ENCODE measurements at regions not wholly inside any gene's neighbourhood (a gene's known extent, or its start where the extent isn't known, plus 50 kb on each side); places are given as distances from the start of the nearest gene placed in this dataset.
"Not testable (repeated sequence)": the region's sequence is repeated elsewhere in the genome, so short reads cannot be mapped to it uniquely, and the experiment has no call there.

DNA sequence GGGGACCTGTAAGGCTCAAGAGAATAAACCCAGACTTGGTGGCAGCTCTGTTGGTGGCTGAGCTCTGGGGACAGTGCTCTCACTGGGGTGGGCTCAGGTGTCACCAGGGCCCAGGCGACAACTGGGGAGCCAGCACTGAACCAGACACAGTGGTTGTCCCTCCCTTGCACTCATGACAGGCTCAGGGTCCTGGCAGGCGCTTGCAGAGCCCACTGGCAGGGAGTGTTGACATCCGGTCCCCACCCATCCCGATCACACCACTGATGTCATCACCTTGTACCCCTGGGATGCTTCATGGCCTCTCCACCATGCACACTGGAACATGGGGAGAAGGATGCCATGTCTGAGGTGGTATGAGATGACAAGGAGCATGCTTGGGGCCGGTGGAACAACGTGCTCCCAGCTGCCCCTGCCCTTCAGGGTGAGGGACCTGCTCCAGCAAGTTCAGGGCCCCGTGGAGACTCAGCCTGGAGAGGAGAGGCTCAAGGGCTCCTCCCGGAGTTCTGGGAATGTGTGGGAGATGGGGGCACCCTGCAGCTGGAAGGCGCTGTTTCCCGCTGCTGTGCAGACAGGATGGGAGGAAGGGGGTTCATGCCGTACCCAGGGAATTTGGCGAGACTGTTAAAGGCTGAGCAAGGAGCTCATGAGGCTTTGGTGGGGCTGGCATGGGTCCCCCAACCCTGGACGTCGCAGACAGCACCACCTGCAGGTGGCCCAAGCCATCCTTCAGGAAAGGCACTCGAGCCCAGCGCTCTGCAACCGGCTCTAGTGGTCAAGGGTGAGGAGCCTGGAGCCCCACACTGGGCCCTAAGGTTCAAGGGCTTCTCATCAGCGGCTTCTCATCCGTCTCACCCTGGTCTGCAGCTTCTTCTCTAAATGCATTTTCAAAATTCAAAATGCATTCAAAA is 141.1 kb upstream of the ZNF469 start:
- in situ Hi-C loops (cut with HindIII; ENCODE audit: low sequenced_read_pairs) = not testable (repeated sequence)

DNA sequence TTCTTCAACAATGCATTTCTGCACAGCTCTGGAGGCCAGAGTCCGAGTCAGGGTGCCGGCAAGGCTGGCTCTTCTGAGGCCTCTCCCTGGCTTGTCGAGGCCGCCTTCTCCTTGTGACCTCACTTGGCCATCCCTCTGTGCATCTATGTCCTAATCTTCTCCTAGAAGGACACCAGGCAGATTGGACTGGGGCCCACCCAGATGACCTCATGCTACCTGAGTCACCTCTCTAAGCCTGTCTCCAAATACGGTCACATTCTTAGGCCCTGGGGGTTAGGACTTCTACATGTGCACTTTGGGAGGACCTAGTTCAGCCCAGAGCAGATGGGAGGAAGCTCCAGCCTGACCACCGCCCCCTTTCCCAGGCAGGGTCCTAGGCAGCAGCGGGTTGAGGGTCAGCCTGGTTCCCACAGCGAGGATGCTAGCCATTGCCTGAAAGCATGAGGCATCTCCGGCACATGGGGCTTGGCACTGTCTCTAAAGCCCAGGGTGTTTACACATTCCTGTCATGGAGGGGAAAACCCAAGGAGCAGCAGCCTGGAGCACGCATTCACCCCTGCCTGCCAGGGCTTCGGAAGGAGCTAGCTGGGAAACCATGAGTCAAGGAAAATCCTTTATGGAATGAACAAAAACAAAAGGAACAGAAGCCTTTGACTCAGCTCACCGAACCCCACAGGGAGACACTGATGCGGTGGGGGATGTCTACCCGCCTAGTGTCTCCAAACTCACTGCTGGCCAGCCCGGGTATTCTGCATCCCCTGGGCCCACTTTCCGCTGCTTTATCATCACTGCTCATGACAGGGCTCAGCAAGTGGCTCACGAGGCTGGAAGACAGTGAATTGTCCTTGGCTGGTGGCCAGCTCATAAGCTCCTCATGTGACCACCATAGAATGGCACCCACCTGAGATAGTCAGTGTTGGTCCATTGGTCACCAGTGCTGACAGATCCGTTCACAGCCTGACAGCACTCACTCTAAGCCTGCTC is 140.2 kb upstream of the ZNF469 start:
- in situ Hi-C loops (cut with HindIII; ENCODE audit: low sequenced_read_pairs) = not testable (repeated sequence)

DNA sequence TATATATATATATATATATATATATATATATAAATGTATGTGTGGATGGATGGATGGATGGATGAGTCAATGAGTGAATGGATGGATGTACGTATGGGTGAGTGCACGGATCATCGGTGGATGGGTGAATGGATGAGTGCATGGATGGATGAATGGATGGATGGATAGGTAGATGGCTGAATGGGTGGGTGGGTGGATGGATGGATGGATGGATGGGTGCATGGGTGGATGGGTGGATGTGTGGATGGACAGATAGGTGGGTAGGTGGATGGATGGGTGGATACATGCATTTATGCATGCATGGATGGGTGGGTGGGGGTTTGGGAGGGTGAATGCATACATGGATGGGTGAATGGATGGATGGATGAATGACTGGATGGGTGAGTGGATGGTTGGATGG is 138.8 kb upstream of the ZNF469 start:
- in situ Hi-C loops (cut with HindIII; ENCODE audit: low sequenced_read_pairs) = not testable (repeated sequence)

DNA sequence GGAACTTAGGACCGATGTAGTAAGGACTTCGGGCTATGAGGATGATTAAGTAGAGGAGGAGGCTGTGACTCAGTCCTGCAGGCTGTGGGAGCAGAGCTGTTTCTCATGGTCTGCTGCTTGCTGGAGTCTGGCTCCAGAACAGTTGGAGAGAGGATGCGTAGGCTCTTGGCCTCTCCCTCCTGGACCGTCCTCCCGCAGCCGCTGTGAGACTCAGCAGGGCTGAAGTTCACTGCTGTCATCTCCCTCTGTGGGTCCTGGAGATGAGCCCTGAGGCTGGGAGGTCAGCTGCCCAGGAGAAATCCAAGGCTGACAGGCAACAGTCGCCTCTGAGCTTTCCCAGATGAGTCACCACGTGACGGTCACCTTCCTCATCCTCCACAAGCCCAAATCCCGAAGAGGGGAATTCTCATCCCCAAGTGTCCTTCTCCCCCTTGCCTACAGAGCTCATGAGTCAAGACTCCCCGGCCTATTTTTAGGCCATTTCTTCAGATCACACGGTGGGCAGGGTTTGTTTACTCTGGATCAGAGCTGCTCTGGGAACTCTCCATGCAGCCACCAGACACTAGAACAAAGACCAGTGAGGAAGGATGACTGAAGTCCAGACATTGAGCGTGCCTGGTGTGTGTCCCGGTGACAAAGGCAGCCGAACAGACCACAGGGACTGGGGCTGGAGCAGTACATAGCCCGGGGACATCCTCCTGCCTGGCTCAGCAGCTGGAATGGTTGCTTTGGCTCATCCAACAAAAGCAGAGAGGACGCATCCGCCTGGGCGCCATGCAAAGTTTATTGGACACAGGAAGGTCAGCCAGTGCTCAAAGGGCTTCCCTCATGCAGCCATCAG is 137.3 kb upstream of the ZNF469 start:
- in situ Hi-C loops (cut with HindIII; ENCODE audit: low sequenced_read_pairs) = not testable (repeated sequence)

DNA sequence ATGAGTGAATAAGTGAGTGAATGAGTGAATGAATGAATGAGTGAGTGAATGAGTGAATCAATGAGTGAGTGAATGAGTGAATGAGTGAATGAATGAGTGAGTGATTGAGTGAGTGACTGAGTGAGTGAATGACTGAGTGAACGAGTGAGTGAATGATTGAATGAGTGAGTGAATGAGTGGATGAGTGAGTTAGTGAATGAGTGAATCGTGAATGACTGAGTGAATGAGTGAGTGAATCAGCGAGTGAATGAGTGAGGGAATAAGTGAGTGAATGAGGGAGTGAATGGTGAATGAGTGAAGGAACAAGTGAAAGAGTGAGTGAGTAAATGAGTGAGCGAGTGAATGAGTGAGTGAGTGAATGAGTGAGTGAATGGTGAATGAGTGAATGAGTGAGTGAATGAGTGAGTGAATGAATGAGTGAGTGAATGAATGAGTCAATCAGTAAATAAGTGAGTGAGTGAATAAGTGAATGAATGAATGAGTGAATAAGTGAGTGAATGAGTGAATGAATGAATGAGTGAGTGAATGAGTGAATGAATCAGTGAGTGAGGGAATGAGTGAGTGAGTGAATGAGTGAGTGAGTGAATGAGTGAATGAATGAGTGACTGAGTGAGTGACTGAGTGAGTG is 135.7 kb upstream of the ZNF469 start:
- in situ Hi-C loops (cut with HindIII; ENCODE audit: low sequenced_read_pairs) = not testable (repeated sequence)

DNA sequence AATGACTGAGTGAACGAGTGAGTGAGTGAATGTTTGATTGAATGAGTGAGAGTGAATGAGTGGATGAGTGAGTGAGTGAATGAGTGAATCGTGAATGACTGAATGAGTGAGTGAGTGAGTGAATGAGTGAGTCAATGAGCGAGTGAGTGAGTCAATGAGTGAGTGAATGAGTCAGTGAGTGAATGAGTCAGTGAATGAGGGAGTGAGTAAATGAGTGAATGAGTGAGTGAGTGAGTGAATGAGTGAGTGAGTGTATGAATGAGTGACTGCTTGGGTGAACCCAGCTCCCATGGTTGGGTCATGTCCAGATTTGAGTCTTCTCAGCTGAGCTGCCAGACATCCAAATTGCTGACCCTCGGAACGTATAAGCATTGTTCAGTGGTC is 135.2 kb upstream of the ZNF469 start:
- in situ Hi-C loops (cut with HindIII; ENCODE audit: low sequenced_read_pairs) = not testable (repeated sequence)

DNA sequence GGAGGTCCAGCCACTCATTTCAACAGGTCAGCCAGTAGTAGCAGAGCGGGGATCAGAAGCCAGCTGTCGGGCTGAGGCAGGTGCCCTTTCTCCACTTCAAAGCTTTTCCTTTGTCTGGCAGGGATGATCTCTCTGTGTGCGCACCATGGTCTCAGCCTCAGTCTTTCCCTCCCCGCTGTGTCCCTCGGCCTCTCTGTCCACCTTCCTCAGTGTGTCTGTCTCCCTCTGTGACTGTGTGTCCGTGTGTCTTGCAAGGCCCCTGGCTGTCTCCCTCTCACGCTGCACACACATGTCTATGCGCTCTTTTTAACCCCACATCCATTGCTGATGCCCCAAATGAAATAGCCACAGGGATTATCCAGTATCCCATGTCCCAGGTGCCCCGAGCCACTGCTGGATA is 134.0 kb upstream of the ZNF469 start:
- in situ Hi-C loops (cut with HindIII; ENCODE audit: low sequenced_read_pairs) = not testable (repeated sequence)

DNA sequence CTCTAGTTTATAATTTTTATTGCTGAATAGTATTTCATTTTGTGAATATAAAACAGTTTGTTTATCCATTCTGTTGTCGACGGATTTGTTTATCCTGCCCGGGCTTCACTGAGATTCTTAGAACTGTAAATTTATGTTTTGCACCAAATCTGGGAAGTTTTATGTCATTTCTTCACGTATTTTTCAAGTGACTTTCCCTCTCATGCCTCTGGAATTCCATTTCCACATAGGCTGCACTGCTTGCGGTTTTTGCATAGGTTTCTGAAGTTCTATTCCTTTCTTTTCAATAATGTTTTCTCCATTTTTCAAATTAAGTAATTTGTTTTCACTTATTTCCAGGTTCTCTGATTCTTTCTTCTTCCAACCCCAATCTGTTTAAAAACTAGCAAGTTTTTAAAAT is 132.4 kb upstream of the ZNF469 start:
- in situ Hi-C loops (cut with HindIII; ENCODE audit: low sequenced_read_pairs) = not testable (repeated sequence)

DNA sequence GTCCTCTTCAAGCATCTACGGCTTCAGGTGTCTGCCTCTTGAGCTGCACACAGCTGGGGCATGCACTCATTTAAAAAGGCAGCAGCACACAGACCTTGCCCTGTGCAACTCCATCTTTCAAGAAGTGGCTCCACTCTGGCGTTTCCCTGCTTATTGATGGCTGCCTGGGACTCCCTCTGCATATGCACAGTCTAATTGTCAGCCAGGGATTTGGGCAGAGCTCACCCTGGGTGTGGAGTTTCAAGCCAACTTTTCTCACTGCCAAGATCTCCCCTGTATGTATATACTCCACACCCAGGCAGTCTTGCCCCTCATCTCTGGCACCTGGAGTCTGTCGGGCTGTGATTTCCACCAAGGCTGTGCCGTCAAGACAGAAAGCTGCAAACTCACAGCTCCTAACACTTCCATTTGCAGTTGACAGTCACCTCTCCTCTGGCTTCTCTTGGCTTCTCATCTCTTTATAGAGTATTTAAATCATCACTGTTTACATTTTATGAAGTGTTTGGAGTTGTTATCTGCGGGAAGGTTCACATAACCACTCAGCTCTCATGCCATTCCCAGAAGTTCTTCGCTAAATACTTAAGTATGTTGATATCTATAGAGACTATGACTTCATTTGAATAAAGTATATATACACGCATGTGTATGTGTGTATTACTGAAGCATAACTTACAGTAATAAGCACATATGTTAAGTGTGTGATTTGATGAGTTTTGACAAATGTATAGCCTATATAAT is 130.5 kb upstream of the ZNF469 start:
- in situ Hi-C loops (cut with HindIII; ENCODE audit: low sequenced_read_pairs) = not testable (repeated sequence)

DNA sequence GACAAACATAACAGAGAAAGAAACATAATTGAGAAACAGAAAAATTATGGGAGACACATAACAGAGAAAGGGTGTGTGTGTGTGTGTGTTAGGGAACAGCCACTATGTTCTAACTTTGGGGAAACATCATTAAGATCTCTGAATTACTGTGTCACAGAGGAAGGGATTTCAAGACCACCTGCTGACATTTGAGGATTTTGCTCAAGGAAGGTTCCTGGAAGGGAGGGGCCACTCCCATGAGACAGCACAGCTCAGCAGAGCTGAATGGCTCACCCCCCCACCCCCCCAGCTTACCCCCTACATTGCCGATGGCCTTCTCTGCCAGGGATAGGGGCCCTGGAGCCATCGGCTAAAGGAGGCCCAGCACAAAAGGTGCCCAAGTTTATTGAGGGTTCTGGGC is 124.6 kb upstream of the ZNF469 start:
- in situ Hi-C loops (cut with HindIII; ENCODE audit: low sequenced_read_pairs) = not testable (repeated sequence)

DNA sequence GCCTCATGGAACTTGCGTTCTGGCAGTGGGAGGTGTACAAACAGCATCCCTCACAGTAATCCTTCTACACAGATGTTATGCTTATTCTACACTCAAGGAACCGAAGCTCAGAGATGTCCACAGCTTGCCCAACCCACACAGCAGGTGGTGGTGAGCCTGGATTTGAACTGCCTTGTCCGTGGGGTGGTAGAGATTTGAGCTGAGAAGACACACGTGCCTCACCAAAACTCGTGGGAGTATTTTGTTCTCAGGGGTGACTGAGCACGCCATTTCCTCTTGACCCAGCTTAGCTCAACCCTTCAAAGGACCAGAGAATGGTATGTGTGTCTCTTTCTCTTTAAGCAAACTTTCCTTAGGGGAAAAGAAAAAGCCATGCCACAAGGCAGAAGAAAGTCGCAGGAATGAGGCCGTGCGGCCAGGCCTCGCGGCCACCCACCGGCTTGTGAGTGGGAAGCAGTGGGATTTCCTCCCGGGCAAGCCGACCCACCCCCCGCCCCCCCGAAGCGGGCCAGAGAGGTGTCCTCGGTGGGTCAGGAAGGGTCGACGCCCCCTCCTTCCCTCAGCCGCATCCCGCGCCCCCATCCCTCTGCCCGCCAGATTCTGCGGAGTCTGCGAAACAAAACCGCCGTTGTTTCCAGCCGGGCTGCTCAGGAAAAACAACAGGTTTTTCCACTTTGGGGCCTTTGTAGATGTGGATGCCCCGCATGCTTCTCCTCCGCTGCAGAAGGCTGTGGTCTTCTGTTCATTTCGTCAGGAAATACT is 123.8 kb upstream of the ZNF469 start:
- in situ Hi-C loops (cut with HindIII; ENCODE audit: low sequenced_read_pairs) = not testable (repeated sequence)

DNA sequence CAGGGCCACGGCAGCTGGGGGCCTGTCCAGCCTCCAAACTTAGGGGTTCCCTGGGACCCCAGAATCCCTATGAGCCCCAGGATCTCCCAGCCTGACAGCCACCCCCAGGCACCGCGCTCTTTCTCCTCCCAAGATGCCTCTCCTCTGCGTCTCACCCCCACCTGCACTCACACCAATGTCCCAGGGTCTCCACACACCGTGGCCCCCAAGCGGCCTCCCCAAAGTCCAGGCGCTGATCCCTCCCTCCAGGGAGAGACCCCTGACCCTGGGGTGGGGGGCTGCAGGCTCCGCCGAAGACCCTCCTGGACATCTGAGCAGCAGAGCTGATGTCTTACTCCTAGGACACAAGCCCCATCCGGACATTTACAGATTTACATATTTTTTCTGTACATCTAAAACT is 123.2 kb upstream of the ZNF469 start:
- in situ Hi-C loops (cut with HindIII; ENCODE audit: low sequenced_read_pairs) = not testable (repeated sequence)

DNA sequence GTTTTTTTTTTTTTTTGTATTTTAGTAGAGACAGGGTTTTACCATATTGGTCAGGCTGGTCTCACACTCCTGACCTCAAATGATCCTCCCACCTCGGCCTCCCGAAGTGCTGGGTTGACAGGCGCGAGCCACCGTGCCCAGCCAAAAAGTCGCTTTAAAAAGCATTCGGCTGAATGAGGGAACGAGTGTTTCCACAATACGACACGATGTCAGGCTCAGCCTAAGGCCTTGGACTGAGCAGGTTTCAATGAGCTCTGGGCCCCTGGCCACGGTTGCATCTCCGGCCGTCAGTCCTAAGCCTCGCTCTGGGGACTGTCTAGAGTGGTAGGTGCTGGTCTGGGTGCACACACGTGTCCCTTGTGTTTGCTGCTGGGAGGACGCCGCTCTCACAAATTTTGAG is 122.6 kb upstream of the ZNF469 start:
- in situ Hi-C loops (cut with HindIII; ENCODE audit: low sequenced_read_pairs) = not testable (repeated sequence)

DNA sequence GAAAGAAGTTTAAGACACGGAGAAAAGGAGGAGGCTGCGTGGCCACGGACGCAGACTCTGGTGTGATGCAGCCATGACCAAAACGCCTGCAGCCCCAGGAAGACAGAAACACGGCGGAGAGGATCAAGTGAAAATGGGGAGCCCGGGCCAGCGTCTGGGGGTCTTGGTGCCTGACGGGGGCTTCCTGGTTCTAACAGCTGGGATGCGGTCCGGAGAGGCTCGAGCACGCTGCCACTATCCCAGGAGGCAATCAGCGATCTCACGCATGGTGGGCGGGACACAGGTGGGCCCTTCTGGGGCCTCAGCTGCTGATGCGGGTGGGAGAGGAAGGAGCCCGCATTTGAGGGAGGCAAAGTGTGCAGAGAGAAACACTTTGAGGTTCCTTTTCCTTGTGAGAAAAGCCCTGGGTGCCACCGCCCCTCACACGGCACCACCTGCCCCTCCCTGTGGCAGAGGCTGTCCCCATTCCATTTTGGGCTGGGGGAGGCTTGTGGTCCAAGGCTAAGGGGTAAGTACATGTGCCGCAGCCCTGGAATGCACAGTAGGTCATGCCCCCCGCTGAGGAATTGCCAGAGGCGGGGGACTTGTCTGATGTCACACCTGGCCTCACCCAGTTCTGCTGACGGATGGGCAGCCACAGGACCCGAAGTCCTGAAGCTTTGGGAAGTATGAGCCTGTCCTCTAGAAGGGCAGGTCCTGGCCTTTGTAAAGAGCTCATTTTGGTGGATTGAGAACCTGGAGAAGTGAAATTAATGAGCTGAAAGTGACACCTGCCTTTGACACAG is 121.7 kb upstream of the ZNF469 start:
- in situ Hi-C loops (cut with HindIII; ENCODE audit: low sequenced_read_pairs) = not testable (repeated sequence)

DNA sequence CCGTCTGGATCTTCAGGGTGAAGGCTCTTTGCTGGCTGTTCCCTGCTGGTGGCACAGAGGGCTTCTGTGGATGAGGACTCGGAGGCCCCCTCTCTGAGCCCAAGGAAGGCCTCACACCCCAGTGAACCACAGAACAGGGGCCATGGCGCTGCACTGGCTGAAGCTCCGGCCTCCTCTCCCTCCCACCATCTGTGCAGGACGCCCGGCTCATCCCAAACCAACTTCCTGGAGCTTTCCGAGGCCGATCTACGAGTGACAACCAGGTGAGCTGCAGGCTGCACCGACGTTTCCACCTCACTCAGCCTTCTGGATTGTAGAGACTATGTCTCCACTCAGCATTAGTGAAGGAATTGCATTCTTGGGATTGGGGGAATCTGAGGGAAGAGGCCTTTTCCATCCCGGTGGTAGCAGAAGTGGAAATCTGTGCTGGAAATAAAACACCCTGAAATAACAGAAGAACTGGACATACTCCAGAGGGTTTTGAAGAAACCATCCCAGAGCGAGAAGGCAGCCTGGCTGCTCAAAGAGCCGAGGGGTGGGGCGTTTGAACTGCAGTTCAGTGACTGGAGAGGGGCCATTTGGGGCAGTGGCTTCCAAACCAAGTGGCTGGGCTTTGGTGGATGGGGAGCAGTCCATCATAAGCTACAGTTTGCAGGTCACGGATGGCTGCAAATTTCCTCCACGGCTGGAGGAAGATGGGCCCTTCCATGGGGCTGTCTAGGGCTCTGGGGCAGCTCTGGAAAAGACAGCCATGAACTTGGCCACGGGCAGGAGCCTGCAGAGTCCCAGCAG is 120.7 kb upstream of the ZNF469 start:
- in situ Hi-C loops (cut with HindIII; ENCODE audit: low sequenced_read_pairs) = not testable (repeated sequence)

DNA sequence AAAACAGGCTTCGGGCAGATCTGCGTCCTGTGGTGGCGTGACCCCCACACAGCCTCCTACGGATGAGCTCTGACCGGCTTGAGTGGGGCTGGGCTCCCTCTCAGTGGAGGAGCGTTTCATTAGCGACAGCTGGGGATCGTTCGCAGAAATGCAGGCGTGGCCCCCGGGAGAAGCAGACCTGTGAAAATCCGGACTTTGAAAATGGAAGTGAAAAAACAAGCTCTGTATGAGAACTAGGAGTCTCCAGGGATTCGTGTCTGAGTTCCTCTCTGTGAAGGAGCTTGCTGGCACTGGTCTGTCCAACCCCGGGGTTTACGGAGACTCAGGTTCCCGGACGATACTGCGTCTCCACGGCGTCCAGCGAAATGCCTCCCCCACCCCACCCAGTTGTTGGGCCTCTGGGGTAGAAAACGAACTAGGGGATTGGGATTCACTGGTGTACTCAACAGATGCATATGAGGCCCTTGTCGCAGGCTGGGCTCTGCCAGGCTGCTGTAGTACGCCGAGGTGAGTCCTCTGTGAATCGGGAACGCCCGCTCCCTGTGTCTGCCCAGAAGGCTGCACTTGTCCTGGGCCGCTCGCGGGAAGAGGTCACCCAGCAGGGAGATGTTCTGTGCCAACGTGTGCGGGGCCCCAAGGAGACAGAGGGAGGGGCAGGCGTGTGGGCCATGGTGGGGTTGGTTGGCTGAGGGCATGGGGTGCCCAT is 119.7 kb upstream of the ZNF469 start:
- in situ Hi-C loops (cut with HindIII; ENCODE audit: low sequenced_read_pairs) = not testable (repeated sequence)

Data from DLD1 (cell line).